ENCODE measurements at regions not wholly inside any gene's neighbourhood (a gene's known extent, or its start where the extent isn't known, plus 50 kb on each side); places are given as distances from the start of the nearest gene placed in this dataset.
"Not testable (repeated sequence)": the region's sequence is repeated elsewhere in the genome, so short reads cannot be mapped to it uniquely, and the experiment has no call there.

DNA sequence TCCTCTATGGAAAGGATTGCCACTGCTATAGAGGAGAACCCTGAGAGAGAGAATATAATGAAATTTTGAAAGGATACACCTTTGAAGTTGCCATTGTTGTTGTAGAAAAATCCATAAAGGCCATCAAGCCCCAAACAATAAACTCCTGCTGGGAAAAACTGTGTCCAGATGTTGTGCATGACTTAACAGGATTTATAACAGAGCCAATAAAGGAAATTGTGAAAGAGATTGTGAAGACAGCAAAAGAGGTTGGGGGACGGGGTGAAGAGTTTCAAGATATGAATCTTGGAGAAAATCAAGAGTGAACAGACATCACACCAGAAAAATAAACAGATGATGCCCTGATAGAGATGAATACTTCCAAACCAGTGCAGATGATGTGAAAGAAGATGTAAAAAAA, 396.4 kb downstream of the BCKDHB start:
- DNase-seq (ENCODE audit: low read depth) = no peak

DNA sequence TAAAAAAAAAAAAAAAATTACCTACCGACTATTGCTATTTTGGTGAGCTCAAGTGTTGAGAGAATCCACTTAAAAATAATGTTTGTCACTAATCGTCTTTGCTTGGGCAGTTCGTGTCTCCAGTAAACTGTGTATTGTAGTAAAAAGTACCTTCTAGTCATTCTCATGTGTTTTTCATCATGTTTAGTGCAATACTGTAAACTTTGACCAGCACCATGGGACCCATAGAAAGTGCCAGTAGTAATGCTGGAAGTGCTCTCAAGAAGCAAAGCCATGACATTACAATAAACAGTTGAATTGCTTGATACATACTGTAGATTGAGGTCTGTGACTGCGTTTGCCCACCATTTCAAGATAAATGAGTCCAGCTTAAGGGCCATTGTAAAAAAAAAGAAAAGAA, 395.2 kb downstream of the BCKDHB start:
- DNase-seq (ENCODE audit: low read depth) = no peak

DNA sequence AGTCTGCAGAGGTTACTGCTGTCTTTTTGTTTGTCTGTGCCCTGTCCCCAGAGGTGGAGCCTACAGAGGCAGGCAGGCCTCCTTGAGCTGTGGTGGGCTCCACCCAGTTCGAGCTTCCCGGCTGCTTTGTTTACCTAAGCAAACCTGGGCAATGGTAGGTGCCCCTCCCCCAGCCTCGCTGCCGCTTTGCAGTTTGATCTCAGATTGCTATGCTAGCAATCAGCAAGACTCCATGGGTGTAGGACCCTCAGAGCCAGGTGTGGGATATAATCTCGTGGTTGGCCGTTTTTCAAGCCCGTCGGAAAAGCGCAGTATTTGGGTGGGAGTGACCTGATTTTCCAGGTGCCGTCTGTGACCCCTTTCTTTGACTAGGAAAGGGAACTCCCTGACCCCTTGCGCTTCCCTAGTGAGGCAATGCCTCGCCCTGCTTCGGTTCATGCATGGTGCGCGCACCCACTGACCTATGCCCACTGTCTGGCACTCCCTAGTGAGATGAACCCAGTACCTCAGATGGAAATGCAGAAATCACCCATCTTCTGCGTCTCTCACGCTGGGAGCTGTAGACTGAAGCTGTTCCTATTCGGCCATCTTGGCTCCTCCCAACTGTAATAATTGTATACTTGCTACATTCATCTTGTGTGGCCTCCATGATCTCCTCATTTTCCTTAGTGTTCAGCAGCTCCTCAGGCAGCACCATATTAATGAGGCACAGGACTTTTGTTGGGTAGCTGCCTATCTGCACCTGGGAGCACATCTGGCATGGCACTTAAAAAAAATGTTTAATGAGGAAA, 391.4 kb downstream of the BCKDHB start:
- DNase-seq (ENCODE audit: low read depth) = not testable (repeated sequence)

GRCh38 chr6:80489911-80490635, 383.6 kb downstream of the BCKDHB start:
- no peak for DNase-seq (ENCODE audit: low read depth)

GRCh38 chr6:80488190-80488589, 381.7 kb downstream of the BCKDHB start:
- no peak for DNase-seq (ENCODE audit: low read depth)

- DNase-seq (ENCODE audit: low read depth) = not testable (repeated sequence)
Measured at GRCh38 chr6:80485494-80485893, 379.0 kb downstream of the BCKDHB start.

DNA sequence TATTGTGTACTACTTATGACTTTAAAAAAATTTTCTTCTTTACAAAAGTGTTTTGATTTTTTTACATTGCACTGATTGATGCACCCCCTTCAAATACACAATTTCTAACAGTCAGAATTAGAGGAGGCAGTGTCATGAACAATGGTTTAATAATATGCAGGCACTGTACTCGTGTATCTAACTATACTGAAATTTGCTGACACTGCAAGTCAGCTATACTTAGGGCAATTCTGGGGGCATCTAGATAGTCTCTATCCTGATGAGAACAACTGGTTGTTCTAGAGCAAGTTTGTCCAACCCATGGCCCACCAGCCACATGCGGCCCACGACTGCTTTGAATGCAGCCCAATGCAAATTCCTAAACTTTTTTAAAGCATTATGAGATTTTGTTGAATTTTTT, 375.6 kb downstream of the BCKDHB start:
- no peak for DNase-seq (ENCODE audit: low read depth)

DNA sequence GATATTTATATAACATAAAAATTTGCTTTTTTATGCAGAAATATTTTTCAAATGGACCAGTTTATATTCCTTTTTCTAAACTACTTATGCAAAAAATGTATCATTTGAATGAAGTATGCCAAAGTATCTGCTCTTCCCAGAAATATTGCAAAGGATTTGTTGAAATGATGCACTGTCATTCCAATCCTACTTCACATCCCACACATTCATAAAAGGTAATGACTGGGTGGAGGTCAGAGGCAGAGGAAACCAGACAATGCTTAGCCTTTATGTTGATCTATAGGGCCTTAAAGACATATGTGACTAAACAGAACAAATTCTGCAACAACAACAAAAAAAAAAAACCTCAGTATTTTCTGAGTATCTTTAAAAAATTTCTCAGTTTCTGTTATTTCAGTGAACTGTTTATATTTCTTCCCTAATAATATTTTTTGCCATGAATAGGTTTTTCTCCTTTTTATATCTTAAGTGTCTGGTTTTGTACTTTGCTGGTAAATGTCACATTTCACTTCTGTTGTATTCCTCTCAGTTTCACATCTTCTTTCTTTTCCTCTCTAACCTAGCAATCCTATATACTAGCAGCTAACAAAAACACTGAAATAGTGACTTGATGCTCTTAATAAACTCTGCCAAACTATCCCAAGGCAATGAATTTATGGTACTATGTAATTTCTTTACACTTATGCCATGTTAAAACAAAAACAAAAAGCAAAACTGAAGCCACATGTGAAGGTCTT, 374.1 kb downstream of the BCKDHB start:
- no peak for DNase-seq (ENCODE audit: low read depth)

- DNase-seq (ENCODE audit: low read depth) = no peak
Measured at GRCh38 chr6:80478030-80478429, 371.6 kb downstream of the BCKDHB start.

GRCh38 chr6:80477591-80477990, 371.1 kb downstream of the BCKDHB start:
- DNase-seq (ENCODE audit: low read depth) = no peak

DNA sequence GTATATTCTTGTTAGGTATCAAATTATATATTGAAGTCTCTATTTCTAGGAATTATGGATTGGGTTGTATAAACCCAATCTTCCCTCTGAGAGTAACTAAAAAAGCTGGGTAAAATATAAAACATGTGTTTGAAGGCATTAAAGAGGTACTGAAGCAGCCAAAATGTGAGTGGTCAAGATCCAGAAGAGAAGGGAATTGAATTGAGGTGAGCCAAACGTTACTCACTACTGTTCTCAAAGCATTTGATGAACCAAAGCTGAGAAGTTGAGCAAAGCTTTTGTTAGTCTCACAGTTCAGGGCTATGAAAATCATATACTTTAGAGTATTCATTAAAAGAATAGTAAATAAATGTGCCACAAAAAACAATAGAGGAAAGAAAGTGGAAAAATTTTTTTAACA, 365.8 kb downstream of the BCKDHB start:
- no peak for DNase-seq (ENCODE audit: low read depth)

GRCh38 chr6:80469977-80470376, 363.5 kb downstream of the BCKDHB start:
- DNase-seq (ENCODE audit: low read depth) = no peak

GRCh38 chr6:80468398-80468797, 361.9 kb downstream of the BCKDHB start:
- DNase-seq (ENCODE audit: low read depth) = no peak

- no peak for DNase-seq (ENCODE audit: low read depth)
Measured at GRCh38 chr6:80467408-80467807, 360.9 kb downstream of the BCKDHB start.

DNA sequence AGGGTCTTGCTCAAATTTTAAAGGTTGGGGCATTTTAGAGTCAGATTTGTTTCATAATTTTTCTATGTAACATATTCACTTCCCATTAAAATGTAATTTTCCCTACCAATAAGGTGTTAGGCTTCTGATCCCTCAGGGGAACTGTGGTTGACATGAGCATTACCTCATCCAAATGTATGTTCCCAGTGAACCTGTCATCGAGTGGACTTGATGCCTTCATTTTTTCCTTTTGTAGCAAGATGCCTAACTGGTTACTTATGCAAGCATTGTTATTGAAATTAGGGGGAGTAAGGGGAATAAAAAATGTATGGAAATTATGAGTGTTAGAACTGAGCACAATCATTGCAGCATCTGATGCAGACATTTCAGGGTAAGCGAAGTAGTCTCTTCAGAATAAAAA, 360.5 kb downstream of the BCKDHB start:
- no peak for DNase-seq (ENCODE audit: low read depth)

DNA sequence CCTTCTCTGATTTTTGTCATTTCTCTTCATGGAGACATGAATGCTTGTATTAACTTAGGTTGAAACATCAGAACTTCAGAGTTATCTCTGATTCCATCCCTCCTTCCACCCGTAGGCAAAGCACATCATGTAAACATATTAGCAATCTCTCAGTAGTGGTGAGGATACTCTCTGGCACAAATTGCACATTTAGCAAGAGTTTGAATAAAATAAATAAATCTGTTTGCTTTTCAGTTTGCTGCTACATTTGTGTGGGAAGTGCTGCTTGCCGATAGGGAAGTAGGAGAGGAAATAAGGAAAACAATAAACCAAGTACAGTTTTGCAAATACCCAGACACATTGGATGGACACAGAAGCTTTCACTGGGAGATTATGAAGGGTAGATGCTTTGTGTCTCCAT, 359.0 kb downstream of the BCKDHB start:
- no peak for DNase-seq (ENCODE audit: low read depth)

DNA sequence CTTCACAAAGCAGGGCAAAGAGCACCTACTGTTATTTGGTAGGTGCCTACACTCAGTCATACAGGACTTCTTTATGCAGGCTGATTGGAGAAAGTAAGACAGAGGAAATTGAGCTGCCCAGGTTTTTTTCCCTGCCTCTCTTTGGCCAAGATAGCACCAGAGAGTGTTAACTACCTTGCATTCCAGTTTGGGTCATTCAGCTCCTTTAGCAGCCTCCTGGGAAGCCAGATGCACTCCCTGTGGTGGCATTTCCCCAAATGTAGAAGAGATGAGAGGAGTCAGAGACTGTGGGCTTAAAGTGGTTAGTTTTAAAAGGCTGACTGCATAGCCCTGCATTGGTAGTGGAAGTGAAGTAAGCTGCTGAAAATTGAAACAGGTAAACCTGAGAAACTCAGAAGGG, 358.4 kb downstream of the BCKDHB start:
- no peak for DNase-seq (ENCODE audit: low read depth)

- DNase-seq (ENCODE audit: low read depth) = no peak
Measured at GRCh38 chr6:80463197-80463596, 356.7 kb downstream of the BCKDHB start.

DNA sequence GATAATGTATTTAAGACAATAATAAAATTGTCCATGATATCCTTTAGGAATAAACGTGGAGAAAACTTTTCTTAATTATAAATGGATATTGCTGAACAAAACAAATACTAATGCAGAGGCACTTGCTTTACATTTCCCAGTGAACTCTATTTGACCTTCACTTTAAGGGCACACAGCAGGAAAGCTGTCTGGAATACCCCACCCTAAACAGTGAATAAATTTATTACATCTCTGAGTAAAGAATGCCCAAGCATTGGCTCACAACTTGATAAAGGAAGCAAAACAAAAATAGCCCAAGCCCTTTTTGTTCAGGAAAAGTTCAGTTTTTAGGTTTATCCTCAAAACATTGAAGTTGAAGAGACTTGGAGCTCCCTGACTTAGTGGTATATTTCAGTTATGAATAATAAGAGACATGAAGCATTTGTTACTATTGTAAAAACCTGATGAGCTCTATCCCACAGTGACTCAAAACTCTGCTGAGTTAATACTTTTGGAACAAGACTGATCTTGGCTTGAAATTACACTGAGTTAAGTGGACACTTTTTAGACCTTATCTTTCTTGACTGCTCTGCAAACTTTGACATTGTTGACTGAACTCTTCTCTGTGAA, 353.9 kb downstream of the BCKDHB start:
- no peak for DNase-seq (ENCODE audit: low read depth)

- DNase-seq (ENCODE audit: low read depth) = no peak
Measured at GRCh38 chr6:80457439-80457933, 351.0 kb downstream of the BCKDHB start.

GRCh38 chr6:80456724-80457438, 350.4 kb downstream of the BCKDHB start:
- no peak for DNase-seq (ENCODE audit: low read depth)
